Activated naive CD4-positive, alpha-beta T cell treated with anti-CD3 and anti-CD28 coated beads, Interleukin-2, amount 50 U/mL, for 72 hours (primary cell): ENCODE measurements at regions not wholly inside any gene's neighbourhood (a gene's known extent, or its start where the extent isn't known, plus 50 kb on each side); places are given as distances from the start of the nearest gene placed in this dataset.
"Not testable (repeated sequence)": the region's sequence is repeated elsewhere in the genome, so short reads cannot be mapped to it uniquely, and the experiment has no call there.

ENCODE experiments used
- ATAC-seq, 2 donors: fragments of 150-1000 bp; cut with Tn5 transposase; 2 replicates each; pipeline ENCODE4 v1.10.0; 2021; ENCODE audit warnings: mild to moderate bottlenecking in 2 of 2, moderate library complexity in 2 of 2
- DNase-seq, 2 donors: peaks; one replicate each; pipeline ENCODE4 v3.0.0; 2021 to 2022; ENCODE audit warnings: low spot score in 2 of 2
- H3K27ac Mint-ChIP-seq, 2 donors: one replicate each; pipeline ENCODE4 v1.8.0; 2022; ENCODE audit warnings: mild to moderate bottlenecking in 2 of 2, mixed read lengths in 2 of 2
- H3K36me3 Mint-ChIP-seq, 2 donors: one replicate each; pipeline ENCODE4 v1.8.0; 2022; ENCODE audit warnings: mixed read lengths in 2 of 2
- H3K9me3 Mint-ChIP-seq, 2 donors: one replicate each; pipeline ENCODE4 v1.8.0; 2022; ENCODE audit warnings: mixed read lengths in 2 of 2

- ATAC-seq (peak; percentile 74 to 75), DNase-seq (no peak)
- peaks cover 0 to 14% of the 10 kb centered on the region in 2 donors for H3K36me3 Mint-ChIP-seq
- peaks cover 13 to 14% of the 10 kb centered on the region in 2 donors for H3K9me3 Mint-ChIP-seq
- peak overlapping the region in 1 of 2 donors; percentile 50 for H3K27ac Mint-ChIP-seq
These were observed 426.7 kb upstream of the RUNX1 start for GRCh38 chr21:35475762-35476161.

- no peak for ATAC-seq
- DNase-seq = no peak
- Mint-ChIP-seq H3K9me3 (peaks cover 11 to 14% of the 10 kb centered on the region in 2 donors), H3K27ac (no peak overlapping the region), H3K36me3 (peaks cover 0 to 14% of the 10 kb centered on the region in 2 donors)
These were observed 425.9 kb upstream of the RUNX1 start for GRCh38 chr21:35475009-35475408.

GRCh38 chr21:35473496-35473895, 424.4 kb upstream of the RUNX1 start:
- Mint-ChIP-seq H3K9me3 (no peaks in the 10 kb centered on the region), H3K27ac (no peak overlapping the region), H3K36me3 (peaks cover 0 to 4% of the 10 kb centered on the region in 2 donors)
- no peak for DNase-seq
- no peak for ATAC-seq

DNA sequence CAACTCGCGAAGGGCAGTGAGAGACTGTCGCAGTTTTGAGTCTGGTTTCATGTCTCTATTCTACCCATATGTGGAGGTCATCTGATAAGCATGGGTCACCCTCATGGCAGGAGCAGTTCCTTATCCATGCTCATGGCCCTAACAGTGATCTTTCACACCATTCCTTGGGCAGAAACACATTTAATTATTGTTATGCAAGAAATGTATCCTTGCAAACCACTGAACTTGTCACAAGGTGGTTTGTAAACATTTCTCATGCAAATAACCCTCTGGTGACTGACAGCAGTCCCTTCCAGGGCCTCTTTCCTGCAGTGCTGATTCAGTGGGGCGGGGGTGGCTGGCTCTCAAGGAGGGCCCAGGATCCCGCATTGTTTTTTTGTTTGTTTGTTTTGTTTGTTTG, 421.4 kb upstream of the RUNX1 start:
- Mint-ChIP-seq H3K36me3 (peaks cover 11 to 17% of the 10 kb centered on the region in 2 donors), H3K27ac (peak overlapping the region in 1 of 2 donors; percentile 36), H3K9me3 (peaks cover 16 to 17% of the 10 kb centered on the region in 2 donors)
- ATAC-seq = no peak
- DNase-seq = no peak

DNA sequence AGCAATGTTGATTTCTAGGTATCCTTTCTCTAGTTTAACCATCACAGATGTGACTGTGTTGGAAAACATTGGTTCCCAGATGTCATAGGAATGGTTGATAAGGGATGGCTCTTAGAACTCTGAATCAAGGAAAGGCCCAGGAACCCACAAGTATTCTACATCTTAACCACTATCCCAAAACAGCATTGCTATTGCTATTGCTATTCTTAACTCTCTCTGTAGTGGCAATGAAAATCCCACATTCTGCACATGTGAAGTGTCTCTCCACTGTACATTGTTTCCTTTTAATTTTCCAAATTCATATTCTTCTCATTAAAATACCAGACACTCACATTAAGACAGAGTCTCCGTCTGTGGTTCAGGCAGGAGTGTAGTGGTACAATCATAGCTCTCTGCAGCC, 420.4 kb upstream of the RUNX1 start:
- Mint-ChIP-seq H3K9me3 (peaks cover 16 to 22% of the 10 kb centered on the region in 2 donors), H3K36me3 (peaks cover 11 to 18% of the 10 kb centered on the region in 2 donors), H3K27ac (peak overlapping the region; percentile 24 to 36)
- ATAC-seq (no peak), DNase-seq (no peak)

DNA sequence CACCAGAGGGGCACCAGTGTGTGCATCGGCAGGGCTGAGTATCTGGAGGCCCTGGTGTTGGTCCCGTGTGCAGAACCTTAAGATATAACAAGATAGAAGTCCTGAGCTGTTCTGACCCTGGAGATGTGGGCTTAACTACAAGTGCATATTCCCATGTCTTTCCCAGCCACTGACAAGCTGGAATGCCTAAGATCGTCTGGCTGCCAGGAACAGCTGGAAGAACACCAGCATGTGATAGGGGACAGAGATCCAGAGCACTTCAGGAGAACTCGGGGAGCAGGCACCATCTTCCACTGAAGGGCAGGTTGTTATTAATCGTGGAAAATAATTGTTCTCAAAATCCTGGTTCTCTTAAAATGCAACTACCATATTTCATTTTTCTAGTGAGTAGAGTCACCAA, 419.9 kb upstream of the RUNX1 start:
- no peak overlapping the region for H3K27ac Mint-ChIP-seq
- peaks cover 11 to 22% of the 10 kb centered on the region in 2 donors for H3K36me3 Mint-ChIP-seq
- H3K9me3 Mint-ChIP-seq = peaks cover 16 to 27% of the 10 kb centered on the region in 2 donors
- DNase-seq (no peak), ATAC-seq (no peak)

GRCh38 chr21:35467566-35467965, 418.5 kb upstream of the RUNX1 start:
- ATAC-seq (no peak), DNase-seq (no peak)
- Mint-ChIP-seq H3K36me3 (peaks cover 11 to 26% of the 10 kb centered on the region in 2 donors), H3K27ac (no peak overlapping the region), H3K9me3 (peaks cover 16 to 31% of the 10 kb centered on the region in 2 donors)

DNA sequence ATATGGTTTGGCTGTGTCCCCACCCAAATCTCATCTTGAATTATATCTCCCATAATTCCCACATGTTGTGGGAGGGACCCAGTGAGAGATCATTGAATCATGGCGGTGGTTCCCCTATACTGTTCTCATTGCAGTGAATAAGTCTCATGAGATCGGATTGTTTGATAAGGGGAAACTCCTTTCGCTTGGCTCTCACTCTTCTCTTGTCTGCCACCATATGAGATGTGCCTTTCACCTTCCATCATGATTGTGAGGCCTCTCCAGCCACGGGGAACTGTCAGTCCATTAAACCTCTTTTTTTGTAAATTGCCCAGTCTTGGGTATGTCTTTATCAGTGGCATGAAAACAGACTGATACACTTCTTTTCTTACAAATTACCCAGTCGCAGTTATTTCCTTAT, 417.6 kb upstream of the RUNX1 start:
- ATAC-seq, H3K27ac Mint-ChIP-seq, DNase-seq: not testable (repeated sequence)
- peaks cover 11 to 26% of the 10 kb centered on the region in 2 donors for H3K36me3 Mint-ChIP-seq
- peaks cover 16 to 31% of the 10 kb centered on the region in 2 donors for H3K9me3 Mint-ChIP-seq

DNA sequence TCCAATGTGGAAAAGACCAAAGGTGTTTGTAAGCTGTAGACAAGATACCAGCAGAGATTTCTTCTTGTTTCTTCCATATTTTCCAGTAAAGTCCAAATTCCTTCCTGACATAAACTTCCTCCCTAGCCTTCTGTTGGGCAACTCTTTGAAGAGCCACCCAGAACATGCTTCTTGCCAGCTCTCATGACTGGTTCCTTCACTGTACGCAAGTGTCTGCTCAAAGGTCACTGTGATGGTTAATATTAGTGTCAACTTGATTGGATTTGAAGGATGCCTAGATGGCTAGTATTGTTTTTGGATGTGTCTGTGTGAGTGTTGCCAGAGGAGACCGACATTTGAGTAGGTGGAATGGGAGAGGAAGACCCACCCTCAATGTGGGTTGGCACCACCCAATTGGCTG, 416.6 kb upstream of the RUNX1 start:
- Mint-ChIP-seq H3K36me3 (peaks cover 11 to 26% of the 10 kb centered on the region in 2 donors), H3K27ac (no peak overlapping the region)
- ATAC-seq = no peak

DNA sequence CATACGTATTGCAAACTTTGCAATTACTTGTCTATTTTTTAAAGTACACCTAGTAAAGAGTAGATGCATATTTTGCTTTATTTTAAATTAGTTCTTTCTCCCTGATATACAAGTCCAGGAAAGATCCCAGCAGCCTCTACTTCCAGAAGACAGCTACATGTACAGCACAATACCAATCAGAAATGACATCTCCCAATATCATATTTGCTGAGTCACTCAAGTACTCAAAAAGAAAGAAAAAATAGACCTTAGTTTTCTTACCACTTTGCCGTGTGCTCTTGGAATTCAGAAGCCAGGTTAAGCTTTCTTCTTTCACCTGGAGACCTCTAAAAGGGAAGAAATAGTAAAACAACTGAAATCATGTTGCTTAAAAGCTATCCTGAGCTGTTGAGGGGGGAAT, 412.6 kb upstream of the RUNX1 start:
- no peak for ATAC-seq
- Mint-ChIP-seq H3K36me3 (peaks cover 6 to 28% of the 10 kb centered on the region in 2 donors), H3K9me3 (peaks cover 11 to 32% of the 10 kb centered on the region in 2 donors)

More for the DNA sequence above, 416.6 kb upstream of the RUNX1 start:
- H3K9me3 Mint-ChIP-seq = peaks cover 16 to 31% of the 10 kb centered on the region in 2 donors
- no peak for DNase-seq

DNA sequence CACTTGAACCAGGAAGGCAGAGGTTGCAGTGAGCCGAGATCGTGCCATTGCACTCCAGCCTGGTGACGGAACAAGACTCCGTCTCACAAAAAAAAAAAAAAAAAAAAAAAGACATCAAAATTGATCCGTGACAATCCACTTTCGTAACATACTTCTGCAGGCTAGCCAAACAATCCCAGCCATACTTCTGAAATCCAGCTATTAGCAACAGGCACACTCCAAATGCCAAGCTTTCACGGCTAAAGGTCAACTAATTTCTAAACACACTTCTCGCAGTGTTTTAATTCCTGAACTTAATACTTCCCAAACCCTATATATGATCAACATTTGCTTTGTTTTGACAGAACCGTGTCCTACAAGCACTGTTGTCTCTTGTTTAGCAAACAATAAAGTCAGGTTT, 411.3 kb upstream of the RUNX1 start:
- Mint-ChIP-seq H3K36me3 (peaks cover 0 to 16% of the 10 kb centered on the region in 2 donors), H3K27ac (no peak overlapping the region), H3K9me3 (peaks cover 0 to 20% of the 10 kb centered on the region in 2 donors)
- DNase-seq (no peak), ATAC-seq (no peak)

More for the DNA sequence above, 412.6 kb upstream of the RUNX1 start:
- DNase-seq = no peak
- H3K27ac Mint-ChIP-seq = no peak overlapping the region

DNA sequence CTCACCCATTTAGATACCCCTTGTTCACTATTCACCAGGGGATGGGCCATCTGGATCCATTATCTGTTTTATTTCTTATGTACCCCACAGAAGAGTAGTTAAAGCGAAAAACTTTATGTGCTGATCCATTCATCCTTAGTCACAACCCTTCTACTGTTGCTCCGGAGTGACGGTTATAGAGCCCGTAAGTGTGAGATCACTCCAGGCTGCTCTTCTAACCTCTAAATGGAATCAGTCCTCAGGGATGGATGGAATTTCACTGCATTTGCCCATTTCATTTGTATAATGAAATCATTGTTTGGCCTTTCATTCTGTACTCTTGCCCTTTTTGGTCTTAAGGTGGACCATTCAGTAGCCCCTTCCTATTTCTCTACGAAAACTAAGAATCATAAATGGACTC, 409.3 kb upstream of the RUNX1 start:
- DNase-seq (no peak), ATAC-seq (no peak)
- Mint-ChIP-seq H3K27ac (no peak overlapping the region), H3K36me3 (peaks cover 0 to 7% of the 10 kb centered on the region in 2 donors), H3K9me3 (peaks cover 0 to 7% of the 10 kb centered on the region in 2 donors)

- H3K36me3 Mint-ChIP-seq = peaks cover 2 to 9% of the 10 kb centered on the region in 2 donors
- ATAC-seq (peak in 1 of 2 donors; percentile 54), DNase-seq (no peak)
- peaks cover 0 to 8% of the 10 kb centered on the region in 2 donors for H3K9me3 Mint-ChIP-seq
- no peak overlapping the region for H3K27ac Mint-ChIP-seq
These were observed 408.1 kb upstream of the RUNX1 start for GRCh38 chr21:35457097-35457804.

- H3K27ac Mint-ChIP-seq = peak overlapping the region in 1 of 2 donors; percentile 10
- H3K9me3 Mint-ChIP-seq = peaks cover 0 to 26% of the 10 kb centered on the region in 2 donors
- no peak for ATAC-seq
- DNase-seq = no peak
- peaks cover 13 to 31% of the 10 kb centered on the region in 2 donors for H3K36me3 Mint-ChIP-seq
These were observed 402.2 kb upstream of the RUNX1 start for GRCh38 chr21:35451276-35451675.

GRCh38 chr21:35450830-35451229, 401.7 kb upstream of the RUNX1 start:
- Mint-ChIP-seq H3K27ac (no peak overlapping the region), H3K36me3 (peaks cover 13 to 31% of the 10 kb centered on the region in 2 donors), H3K9me3 (peaks cover 0 to 26% of the 10 kb centered on the region in 2 donors)
- ATAC-seq (no peak), DNase-seq (no peak)

- Mint-ChIP-seq H3K9me3 (peaks cover 0 to 26% of the 10 kb centered on the region in 2 donors), H3K36me3 (peaks cover 13 to 31% of the 10 kb centered on the region in 2 donors), H3K27ac (no peak overlapping the region)
- DNase-seq = no peak
- ATAC-seq = no peak
These were observed 400.7 kb upstream of the RUNX1 start for GRCh38 chr21:35449846-35450245.

- Mint-ChIP-seq H3K36me3 (peaks cover 13 to 31% of the 10 kb centered on the region in 2 donors), H3K9me3 (peaks cover 0 to 26% of the 10 kb centered on the region in 2 donors), H3K27ac (no peak overlapping the region)
- ATAC-seq (no peak), DNase-seq (no peak)
These were observed 399.9 kb upstream of the RUNX1 start for GRCh38 chr21:35448876-35449599.
